ENCODE measurements at regions not wholly inside any gene's neighbourhood (a gene's known extent, or its start where the extent isn't known, plus 50 kb on each side); places are given as distances from the start of the nearest gene placed in this dataset.

DNA sequence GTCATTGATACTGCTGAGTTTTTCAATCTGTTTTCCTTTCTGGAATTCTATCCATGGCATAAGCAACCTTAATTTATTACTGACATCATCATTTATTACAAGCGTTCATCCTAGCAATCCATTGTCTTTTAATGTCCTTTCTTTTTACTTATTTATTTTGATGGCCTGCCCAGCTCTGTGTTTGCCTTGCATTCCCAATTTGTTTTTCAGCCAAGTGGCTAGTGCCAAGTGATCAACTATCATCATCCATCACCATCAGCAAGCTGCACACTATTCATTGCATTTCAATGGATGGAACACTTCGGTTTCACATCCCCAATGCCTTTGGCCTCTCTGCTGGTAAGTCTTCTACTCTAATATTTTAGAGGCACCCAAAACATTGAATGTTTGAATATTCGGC, 831.7 kb upstream of the EPHA5 start:
- no peak for DNase-seq (ENCODE audit: low read depth)
- TF ChIP-seq, protein P1, sequence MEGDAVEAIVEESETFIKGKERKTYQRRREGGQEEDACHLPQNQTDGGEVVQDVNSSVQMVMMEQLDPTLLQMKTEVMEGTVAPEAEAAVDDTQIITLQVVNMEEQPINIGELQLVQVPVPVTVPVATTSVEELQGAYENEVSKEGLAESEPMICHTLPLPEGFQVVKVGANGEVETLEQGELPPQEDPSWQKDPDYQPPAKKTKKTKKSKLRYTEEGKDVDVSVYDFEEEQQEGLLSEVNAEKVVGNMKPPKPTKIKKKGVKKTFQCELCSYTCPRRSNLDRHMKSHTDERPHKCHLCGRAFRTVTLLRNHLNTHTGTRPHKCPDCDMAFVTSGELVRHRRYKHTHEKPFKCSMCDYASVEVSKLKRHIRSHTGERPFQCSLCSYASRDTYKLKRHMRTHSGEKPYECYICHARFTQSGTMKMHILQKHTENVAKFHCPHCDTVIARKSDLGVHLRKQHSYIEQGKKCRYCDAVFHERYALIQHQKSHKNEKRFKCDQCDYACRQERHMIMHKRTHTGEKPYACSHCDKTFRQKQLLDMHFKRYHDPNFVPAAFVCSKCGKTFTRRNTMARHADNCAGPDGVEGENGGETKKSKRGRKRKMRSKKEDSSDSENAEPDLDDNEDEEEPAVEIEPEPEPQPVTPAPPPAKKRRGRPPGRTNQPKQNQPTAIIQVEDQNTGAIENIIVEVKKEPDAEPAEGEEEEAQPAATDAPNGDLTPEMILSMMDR (conservative IDR thresholded peaks at IDR 0.05; ENCODE audit: low read depth, low read length) = no peak
- no peak overlapping the region for H3K4me3 ChIP-seq (ENCODE audit: low read length)

DNA sequence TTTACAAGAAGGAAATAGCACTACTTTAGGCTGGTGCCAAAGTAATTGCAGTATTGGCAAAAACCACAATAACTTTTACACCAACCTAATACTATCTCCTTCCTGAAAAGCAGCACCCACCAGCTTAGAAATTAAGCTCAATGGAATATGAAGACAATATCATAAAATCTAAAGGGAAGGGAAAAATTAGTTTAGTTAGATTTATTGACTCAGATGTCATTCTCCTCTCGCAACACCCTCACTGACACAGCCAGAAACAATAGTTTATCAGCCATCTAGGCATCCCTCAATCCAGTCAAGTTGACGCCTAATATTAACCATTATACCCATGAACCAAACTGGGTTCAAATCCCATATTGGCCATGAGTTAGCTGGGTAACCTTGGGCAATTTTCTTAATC, 820.4 kb upstream of the EPHA5 start:
- no peak overlapping the region for H3K4me3 ChIP-seq (ENCODE audit: low read length)
- DNase-seq (ENCODE audit: low read depth) = no peak
- TF ChIP-seq, protein P1 (conservative IDR thresholded peaks at IDR 0.05; ENCODE audit: low read depth, low read length) = no peak

DNA sequence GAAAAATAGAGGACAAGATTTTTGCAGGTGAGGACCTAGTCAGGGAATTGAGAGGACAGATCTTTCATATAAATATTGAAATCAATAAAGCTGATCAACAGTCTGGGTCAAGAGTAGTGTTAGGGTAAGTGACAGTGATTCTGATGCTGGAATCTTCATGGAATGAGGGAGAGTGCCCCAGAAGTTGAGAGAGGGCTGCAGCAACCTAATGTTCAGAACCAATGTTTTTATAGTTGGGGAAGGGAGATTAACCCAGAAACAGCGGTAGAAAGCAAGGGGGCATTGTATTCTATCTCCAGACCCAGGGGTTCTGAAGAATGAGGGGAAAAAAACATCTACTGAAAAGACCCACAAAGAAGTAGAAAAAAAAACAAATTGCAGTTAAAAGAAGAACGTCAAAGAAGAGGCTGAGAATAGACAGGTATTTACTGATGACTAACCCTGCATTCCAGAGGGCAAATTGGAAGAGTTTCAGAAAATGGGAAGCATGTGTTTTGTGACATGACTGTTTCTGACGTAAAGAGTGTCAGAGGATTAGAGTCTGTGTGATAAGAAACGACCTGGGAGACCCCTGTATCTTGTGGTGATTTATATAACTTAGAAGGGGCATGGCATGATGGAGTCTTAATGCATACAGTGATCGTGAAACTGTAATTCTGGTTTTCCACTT, 819.6 kb upstream of the EPHA5 start:
- TF ChIP-seq, protein P1 (conservative IDR thresholded peaks at IDR 0.05; ENCODE audit: low read depth, low read length) = no peak
- peak; percentile 81 for DNase-seq (ENCODE audit: low read depth)
- no peak overlapping the region for H3K4me3 ChIP-seq (ENCODE audit: low read length)

DNA sequence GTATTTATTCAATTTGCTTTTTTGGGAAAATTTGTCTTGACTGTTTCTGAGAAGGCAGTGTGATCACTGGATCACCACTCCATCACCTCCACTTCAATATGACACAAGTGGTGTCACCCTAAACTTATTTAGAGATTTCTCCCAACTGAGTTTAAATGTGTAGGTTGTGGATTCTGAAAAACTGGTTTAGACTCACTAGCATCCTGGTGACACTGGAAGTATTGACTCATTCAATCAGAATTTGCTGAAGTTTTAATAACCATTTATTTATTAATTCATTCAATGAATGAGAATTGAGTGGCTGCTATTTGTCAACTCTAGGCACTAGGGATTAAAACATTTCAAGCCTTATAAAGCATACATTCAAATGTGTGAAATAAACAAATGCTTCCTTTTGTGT, 819.1 kb upstream of the EPHA5 start:
- no peak for DNase-seq (ENCODE audit: low read depth)
- no peak overlapping the region for H3K4me3 ChIP-seq (ENCODE audit: low read length)
- TF ChIP-seq, protein P1 (conservative IDR thresholded peaks at IDR 0.05; ENCODE audit: low read depth, low read length) = no peak

DNA sequence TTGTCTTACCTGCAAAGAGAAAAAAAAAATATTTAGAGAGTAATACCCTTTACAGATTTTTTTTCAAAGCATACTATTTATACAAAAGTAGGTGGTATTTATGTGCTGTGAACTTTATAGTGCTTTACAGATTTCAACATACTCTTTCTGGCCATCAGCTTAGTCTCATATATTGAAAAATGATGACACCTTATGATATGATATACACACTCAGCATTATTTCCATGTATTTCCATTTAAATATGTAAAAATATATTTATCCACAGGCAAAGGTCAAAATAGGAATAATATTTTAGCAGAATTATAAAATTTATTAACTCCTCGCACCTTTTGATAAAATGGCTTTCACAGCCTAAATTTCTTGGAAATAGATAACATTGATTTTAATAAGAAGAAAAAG, 815.8 kb upstream of the EPHA5 start:
- DNase-seq (ENCODE audit: low read depth) = no peak
- no peak overlapping the region for H3K4me3 ChIP-seq (ENCODE audit: low read length)
- TF ChIP-seq, protein P1 (conservative IDR thresholded peaks at IDR 0.05; ENCODE audit: low read depth, low read length) = no peak

DNA sequence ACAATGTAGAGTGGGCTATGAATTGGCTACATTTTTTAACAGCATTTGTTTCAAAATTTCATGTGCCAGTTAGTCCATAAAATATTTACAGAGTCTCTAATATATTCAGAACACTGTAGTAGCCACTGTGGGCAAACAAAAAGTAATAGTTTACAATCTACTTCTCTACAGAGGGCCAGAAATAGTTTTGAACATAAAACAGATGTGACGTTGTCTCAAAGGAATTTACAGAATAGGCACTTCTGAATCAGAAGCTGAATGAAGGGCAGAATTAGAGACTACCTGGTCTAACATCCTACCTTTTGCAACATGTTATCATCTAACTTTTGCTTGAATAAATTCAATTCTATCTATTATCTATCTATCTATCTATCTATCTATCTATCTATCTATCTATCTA, 811.9 kb upstream of the EPHA5 start:
- no peak overlapping the region for H3K4me3 ChIP-seq (ENCODE audit: low read length)
- no peak for DNase-seq (ENCODE audit: low read depth)
- TF ChIP-seq, protein P1 (conservative IDR thresholded peaks at IDR 0.05; ENCODE audit: low read depth, low read length) = no peak

DNA sequence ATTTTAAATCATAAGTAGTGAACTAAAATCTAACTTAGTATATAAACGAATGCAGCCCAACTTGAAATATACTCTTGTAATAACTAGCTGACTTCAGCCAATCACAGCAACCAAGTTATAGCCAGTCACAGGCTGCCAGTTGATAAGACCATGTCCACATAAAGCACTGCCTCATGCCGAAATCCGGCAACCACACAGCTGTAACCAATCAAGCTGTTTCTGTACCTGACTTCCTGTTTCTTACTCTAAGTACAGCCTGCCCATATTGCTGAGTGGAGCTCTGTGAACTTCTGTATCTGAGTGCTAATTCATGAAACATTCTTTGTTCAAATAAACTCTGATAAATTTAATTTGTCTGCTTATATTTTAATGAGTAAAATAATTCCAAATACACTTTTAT, 805.3 kb upstream of the EPHA5 start:
- TF ChIP-seq, protein P1 (conservative IDR thresholded peaks at IDR 0.05; ENCODE audit: low read depth, low read length) = no peak
- DNase-seq (ENCODE audit: low read depth) = no peak
- H3K4me3 ChIP-seq (ENCODE audit: low read length) = no peak overlapping the region

Measured in retinal pigment epithelial cell (primary cell).